HG02571 (cell line): ENCODE measurements at regions not wholly inside any gene's neighbourhood (a gene's known extent, or its start where the extent isn't known, plus 50 kb on each side); places are given as distances from the start of the nearest gene placed in this dataset.

Experiments
- ATAC-seq: cut with Tn5 transposase; IDR thresholded peaks from one replicate; pipeline ENCODE4 v1.9.1; 2021; ENCODE audit warnings: mild to moderate bottlenecking, moderate library complexity; ENCODE audit not compliant: unreplicated experiment

- no peak for ATAC-seq
These were observed 1398.9 kb downstream of the AACS start for GRCh38 chr12:126464153-126464552.

DNA sequence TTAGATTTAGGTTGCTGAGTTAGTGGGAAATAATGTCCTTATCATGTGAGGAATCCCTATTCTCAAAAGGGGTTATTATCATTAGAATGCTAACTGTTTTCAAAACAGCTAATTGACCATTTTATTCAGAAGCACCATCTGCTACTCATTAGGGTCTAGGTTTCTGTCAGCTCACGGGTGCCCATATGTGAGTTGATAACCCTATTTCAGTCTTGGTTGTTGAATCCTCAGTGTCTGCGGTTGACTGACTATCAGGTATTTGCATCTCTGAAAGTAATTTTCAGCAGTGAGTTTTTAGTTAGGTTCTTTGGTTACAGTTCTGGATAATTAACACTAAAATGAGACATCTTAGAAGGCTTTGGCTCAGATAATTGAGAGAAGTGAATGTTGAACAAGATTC is 1404.0 kb downstream of the AACS start:
- no peak for ATAC-seq

- no peak for ATAC-seq
These were observed 1409.5 kb downstream of the AACS start for GRCh38 chr12:126474703-126475102.

DNA sequence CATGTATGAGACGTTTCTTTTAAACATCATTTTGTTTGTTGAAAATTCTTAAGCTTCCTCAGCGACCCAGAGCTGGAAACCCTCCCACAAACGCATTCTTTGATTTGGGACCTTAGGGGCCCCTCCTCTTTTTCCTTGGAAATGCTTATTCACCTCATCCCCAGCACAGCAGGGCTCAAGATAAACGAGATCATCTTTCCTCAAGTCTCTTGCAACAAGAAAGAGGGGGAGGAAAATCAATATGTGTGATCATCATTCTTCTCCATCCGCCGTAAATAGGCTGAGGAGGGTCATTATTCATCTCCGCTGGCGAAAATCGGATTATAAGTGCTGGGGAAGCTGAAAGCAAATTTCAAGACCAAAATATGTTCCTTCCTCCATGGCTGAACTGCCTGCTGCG is 1415.2 kb downstream of the AACS start:
- no peak for ATAC-seq

DNA sequence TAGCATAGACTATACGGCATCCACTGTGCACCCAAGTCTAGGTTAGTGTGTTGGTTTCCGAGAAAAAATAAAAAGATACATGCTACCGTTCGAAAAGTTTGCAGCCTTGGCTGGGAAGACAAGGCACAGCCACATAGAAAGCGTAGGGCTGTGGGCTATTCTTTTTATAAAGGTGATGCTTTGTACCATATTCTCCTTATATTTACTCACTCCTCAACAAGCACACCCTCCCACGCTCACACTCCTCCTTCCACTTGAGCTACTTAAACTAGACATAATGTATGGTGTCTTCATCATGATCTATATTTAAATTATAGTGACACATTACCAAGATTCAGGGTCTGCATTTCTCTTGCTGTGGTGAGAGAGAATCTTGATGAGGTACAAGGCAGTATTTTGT is 1416.5 kb downstream of the AACS start:
- ATAC-seq, result no peak

DNA sequence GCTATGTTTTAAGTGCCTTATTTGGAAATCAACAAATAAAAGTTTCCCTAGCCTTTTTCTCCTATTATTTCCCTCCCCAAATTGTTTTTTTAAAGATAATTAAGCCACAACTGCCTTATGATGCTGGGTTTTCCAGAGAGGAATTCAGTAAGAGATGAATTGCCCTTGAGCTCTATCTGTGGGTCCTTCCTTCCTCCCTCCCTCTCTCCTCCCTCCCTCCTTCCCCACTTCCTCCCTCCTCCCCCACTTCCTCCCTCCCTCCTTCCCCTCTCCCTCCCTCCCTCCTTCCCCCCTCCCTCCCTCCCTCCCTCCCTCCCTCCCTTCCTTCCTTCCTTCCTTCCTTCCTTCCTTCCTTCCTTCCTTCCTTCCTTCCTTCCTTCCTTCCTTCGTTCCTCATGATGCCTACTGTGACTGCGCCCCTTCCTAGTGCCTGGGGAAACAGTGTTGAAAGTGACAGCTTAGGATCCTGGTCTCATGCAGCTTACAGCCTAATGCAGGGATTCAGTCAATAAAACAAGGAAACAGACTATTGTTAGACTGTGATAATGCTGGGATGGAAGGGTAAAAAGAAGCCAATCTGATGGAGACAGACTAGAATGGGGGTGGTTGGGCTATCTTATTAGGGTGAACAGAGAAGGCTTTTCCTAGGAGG is 1417.1 kb downstream of the AACS start:
- no peak for ATAC-seq

- no peak for ATAC-seq
These were observed 1418.2 kb downstream of the AACS start for GRCh38 chr12:126483145-126484068.

- ATAC-seq, result no peak
These were observed 1422.3 kb downstream of the AACS start for GRCh38 chr12:126487431-126487980.

- no peak for ATAC-seq
These were observed 1423.6 kb downstream of the AACS start for GRCh38 chr12:126488806-126489205.

DNA sequence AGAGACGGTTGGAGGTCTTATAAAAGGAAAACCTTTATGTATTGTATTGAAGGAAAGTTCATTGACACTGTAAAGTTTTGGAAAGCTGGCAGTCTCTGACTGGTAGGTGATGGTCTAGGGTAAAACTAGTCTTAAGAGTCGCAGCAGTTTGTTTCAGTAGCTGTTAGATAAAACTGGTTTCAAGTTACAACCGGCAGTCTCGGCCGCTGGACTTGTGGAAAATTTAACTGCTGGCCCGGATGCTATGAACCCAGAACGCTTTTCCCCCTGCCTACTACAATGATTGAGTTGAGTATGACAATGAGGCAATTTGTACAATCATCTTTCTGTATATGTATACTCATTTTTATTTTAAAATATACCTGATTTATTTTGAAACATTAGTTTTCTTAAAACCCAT is 1426.9 kb downstream of the AACS start:
- no peak for ATAC-seq

DNA sequence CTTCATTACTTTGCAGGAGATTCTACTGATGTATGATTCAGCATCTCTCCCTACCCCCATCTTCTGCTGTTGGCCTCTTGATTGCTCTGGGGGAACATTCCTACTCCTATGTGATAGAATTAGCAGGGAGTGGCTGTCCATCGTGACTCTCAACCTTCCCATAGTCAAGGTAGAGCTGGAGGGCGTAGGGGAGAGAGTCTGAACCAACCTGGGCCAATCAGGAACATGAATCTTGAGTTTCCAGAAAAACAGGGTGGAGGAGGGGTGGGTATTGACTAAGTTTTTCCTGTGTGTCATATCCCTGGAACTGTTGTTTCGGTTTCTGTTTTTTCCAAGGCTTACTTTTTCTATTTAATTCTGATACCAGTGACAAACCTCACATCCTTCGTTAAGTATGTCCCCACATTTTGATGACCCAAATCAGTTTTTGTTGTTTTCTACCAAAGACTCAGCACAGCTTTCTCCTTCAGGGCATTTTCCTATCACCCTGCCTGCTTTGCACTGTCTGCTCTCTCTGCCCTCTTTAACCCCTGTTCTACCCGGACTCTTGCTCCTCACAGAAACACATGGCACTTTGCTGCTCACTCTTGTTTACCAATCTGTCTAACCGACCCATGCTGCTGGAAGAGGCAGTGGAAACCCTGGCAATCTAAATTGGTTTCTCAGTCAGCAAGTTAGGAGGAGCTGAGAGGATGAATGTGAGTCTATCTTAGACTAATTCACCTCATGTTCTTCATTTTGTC is 1428.3 kb downstream of the AACS start:
- no peak for ATAC-seq

DNA sequence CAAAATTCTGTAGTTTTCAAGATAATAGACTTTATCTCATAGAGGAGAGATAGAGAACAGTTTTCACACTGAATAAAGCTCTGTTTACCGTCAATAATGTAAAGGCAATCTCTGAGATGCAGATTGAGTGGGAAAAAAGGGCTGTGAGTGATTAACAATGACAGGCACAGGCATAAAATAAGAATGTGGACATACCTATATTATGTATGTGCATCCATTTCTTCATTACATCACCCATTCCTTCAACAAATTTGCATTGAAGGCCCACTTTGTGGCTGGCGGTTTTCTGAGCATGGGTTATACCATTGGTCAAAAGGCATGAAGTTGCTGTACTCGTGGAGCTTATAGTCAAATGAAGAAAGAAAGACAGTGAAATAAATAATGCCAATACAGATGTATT is 1431.0 kb downstream of the AACS start:
- ATAC-seq, result no peak

GRCh38 chr12:126506426-126507182 is 1441.4 kb downstream of the AACS start:
- no peak for ATAC-seq

DNA sequence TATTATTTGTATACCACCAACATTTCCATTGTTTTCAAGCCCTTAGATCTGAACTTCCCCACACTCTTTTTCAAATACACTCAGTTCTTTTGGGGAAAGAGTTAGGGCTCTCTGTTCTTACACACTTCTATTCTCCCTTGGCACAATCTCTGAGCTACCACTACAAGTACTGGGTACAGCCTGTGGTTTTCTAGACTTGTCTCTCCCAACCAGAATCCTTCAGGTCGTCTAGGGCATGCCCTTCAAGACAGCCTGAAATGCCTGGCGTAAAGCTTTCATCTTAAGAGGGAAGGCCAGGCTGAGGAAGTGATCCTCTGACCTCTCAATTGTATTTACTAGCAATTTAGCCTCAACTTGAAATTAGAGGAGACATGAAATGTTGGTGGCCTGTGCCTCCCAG is 1442.0 kb downstream of the AACS start:
- no peak for ATAC-seq

DNA sequence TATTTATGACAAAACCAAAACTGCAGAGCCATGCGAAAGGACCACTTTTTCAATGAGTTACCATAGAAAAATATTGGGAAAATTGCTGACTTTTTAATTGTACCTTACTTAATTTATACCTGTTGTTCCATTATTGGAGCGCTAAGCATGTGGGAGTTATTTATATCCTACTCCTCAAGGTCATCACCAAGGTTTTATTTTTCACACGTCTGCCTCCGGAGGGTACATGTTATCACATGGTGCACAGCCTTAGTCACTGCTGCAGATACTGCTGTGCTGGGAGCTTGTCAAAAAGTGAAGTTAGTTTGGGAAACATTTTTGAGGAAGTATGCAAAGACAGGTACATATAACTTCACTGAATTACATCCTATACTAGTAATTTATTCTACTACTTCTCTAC is 1444.3 kb downstream of the AACS start:
- ATAC-seq, result no peak

GRCh38 chr12:126510630-126511029 is 1445.4 kb downstream of the AACS start:
- no peak for ATAC-seq

DNA sequence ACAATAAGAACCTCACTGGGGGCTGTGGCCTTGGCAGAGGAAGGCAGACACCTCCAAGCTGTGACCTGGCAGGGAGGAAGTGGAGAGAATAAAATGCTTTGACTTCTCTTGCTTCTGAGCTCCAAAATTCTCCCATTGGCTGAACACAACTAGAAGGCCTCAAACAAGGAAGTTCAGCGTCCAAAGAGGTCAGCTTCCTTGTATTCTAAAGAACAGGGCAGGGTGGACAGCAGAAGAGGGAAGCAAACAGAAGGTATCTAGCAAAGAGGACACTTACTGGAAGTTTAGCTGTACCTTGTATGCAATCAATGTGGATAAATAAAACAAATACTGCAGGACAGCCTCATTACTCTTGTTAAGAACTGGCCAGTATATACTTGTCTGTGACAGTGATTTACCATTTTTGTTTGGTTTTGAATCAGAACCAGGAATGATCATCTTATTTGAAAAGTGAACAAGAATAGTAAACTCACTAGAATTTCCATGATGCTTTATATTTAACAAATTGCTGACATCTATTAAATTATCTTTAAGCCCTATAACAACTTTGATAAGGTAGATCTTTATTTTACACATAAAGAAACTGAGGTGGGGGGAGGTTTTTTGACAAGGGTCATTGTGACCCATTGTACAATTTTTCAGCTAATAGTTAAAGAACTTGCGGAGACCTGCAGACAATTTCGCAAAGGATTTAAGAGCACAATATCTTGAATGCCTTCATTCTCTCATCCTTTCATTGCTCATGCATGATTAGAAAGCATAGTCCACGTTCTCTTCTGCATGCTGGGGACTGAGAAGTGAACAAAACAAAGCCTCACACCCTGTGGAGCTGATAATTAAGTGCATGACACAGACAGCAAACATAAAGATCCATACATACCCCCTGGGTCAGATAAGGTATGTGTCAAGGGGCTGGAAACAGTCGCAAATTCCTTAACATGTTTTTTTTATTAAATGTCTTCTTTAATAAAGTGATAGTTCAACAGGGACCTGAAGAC is 1448.0 kb downstream of the AACS start:
- ATAC-seq, result no peak

DNA sequence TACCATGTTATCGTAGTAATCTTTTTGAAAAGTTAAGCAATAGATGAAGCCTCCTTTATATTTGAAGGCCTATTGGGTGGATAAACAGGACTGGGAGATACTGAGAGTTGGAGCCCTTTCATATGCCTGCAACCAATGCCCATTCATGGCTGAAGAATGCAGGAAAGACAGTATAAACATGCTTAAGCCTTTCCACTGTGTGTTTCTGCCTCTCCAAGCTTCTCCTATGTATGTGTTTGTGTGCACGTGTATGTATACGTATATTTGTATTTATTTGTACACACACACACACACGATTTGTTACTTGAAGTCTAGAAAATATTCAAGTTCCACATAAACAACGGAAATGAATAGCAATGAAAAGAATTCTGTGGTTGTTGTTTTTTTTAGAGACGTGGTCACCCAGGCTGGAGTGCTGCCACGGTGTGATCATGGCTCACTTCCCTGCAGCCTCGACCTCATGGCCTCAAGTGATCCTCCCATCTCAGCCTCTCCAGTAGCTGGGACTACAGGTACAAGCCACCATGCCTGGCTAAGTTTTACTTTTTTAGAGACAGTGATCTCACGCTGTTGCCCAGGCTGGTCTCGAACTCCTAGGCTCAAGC is 1453.5 kb downstream of the AACS start:
- ATAC-seq, result no peak

GRCh38 chr12:126519833-126520232 is 1454.6 kb downstream of the AACS start:
- ATAC-seq, result no peak
